C4-2B (cell line): ENCODE measurements at regions not wholly inside any gene's neighbourhood (a gene's known extent, or its start where the extent isn't known, plus 50 kb on each side); places are given as distances from the start of the nearest gene placed in this dataset.

ENCODE experiments used
- H3K27ac ChIP-seq: fragments of 450-650 bp; 2 replicates; pipeline ENCODE4 v1.5.1; 2017
- ZFX ChIP-seq: fragments of 450-650 bp; IDR thresholded peaks from 2 replicates; pipeline ENCODE4 v1.6.1; 2017
- TF ChIP-seq, protein P1 (sequence below): fragments of 450-650 bp; conservative IDR thresholded peaks from 2 replicates; pipeline ENCODE4 v1.5.1; 2017; ENCODE audit warnings: mild to moderate bottlenecking

GRCh38 chr11:109223451-109223850, 198.5 kb upstream of the C11orf87 start:
- no peak for TF ChIP-seq ZFX
- TF ChIP-seq, protein P1, sequence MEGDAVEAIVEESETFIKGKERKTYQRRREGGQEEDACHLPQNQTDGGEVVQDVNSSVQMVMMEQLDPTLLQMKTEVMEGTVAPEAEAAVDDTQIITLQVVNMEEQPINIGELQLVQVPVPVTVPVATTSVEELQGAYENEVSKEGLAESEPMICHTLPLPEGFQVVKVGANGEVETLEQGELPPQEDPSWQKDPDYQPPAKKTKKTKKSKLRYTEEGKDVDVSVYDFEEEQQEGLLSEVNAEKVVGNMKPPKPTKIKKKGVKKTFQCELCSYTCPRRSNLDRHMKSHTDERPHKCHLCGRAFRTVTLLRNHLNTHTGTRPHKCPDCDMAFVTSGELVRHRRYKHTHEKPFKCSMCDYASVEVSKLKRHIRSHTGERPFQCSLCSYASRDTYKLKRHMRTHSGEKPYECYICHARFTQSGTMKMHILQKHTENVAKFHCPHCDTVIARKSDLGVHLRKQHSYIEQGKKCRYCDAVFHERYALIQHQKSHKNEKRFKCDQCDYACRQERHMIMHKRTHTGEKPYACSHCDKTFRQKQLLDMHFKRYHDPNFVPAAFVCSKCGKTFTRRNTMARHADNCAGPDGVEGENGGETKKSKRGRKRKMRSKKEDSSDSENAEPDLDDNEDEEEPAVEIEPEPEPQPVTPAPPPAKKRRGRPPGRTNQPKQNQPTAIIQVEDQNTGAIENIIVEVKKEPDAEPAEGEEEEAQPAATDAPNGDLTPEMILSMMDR, result no peak
- no peak overlapping the region for H3K27ac ChIP-seq

- no peak overlapping the region for H3K27ac ChIP-seq
- TF ChIP-seq, protein P1, result no peak
- TF ChIP-seq ZFX, result no peak
Measured at GRCh38 chr11:109229682-109230081, 192.3 kb upstream of the C11orf87 start.

DNA sequence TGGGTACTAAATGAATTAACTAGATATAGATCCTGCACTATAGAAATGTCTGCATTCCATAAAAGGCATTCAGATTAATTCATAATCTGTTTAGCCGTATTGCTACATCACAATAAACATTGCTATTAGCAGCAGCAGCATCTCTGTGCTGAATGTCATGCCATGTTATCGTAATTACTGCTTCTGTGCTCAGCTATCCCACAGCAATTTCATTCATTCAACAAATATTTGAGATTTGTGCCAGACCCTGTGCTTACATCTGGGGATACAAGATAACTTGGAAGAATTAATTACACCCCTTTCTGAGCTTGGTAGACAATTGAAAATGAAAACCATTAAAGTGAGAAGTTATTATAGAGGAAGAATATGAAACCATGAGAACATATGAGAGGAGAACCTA, 185.8 kb upstream of the C11orf87 start:
- no peak overlapping the region for H3K27ac ChIP-seq
- TF ChIP-seq, protein P1, result no peak

GRCh38 chr11:109236696-109237095, 185.3 kb upstream of the C11orf87 start:
- H3K27ac ChIP-seq, result no peak overlapping the region
- no peak for TF ChIP-seq ZFX
- TF ChIP-seq, protein P1, result no peak

- TF ChIP-seq, protein P1, result no peak
- no peak for TF ChIP-seq ZFX
- H3K27ac ChIP-seq, result no peak overlapping the region
Measured at GRCh38 chr11:109237636-109238035, 184.4 kb upstream of the C11orf87 start.

DNA sequence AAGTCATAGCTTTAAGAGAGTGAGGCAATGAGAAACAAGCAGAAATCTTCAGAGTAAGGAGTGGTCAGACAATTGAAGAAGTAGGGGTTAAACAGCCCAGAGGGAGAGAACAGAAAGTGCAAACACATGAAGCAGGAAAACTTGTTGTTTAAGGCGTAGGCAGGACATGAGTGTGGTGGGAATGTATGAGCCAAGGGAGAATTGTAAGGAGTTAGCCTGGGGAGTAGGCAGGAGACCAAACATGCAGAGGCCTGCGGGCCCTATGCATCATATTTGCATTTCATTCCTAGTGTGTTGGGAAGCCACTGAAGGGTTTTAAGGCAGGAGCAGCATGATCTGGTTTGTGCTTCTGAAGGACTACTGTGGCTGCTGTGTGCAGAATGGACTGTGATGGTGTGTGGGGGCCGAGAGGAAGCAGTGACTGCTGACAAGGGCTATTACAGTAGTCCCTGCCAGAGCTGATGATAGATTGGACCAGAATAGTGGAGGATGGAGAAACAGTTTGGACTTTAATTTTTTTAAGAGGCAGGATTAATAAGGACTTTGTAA, 179.9 kb upstream of the C11orf87 start:
- TF ChIP-seq ZFX, result no peak
- TF ChIP-seq, protein P1, result no peak
- no peak overlapping the region for H3K27ac ChIP-seq

DNA sequence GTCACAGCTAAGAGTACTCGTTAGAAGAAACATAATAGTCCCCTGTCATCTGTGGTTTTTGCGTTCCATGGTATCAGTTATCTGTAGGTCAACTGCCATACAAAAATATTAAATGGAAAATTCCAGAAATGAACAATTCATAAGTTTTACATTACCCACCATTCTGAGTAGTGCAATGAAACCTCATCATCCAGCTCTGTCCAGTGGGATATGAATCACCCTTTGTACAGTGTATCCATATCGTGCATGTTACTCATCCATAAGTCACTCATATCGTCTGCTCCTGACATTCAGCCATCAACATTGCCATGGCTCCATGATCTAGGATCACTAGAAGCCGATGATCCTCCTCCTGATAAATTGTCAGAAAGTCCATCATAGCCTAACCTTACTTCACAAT, 174.9 kb upstream of the C11orf87 start:
- TF ChIP-seq, protein P1, result no peak
- TF ChIP-seq ZFX, result no peak
- no peak overlapping the region for H3K27ac ChIP-seq
